Activated effector memory CD4-positive, alpha-beta T cell treated with anti-CD3 and anti-CD28 coated beads, Interleukin-2, amount 50 U/mL, for 16 hours (primary cell): ENCODE measurements at regions not wholly inside any gene's neighbourhood (a gene's known extent, or its start where the extent isn't known, plus 50 kb on each side); places are given as distances from the start of the nearest gene placed in this dataset.

Experiments
- DNase-seq: peaks from one replicate; pipeline ENCODE4 v3.0.0-alpha.2; 2020

DNA sequence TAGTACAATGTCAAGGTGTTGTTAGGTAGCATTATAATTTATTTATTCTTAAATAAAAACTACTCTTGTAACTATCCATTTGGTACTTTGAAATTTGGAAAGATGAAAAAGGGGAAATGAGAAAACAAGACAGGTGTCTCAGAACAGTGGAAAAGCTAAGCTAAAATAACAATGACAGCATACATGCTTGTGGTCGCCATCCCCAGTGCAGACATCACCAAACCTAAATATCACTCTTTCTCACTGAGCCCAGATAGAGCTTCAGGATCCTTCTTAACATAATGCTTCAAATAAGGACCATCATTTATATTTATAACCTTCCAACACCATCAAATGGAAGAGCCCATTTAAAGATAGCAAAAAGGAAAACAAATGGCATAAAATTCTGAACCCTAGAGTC, 434.4 kb upstream of the BRINP1 start:
- DNase-seq: no peak

DNA sequence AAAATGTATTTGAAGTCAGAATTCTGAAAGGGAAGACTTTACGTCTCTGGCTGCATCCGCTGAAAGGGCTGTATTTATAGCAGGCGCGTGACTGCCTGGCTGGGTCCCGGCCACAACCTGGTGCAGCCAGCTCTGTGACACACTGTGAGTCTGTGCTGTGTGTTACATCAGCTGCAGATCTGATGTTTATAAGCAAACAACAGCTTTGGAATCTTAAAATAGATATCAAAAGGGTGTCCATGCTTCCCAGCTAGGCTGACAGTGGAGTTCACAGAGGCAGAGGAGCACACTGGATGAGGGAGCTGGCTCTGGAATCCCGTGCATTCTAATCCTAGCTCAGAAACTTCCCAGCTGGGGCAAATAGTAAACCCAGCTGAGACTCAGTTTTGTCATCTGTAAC, 433.4 kb upstream of the BRINP1 start:
- no peak for DNase-seq

- no peak for DNase-seq
These were observed 432.9 kb upstream of the BRINP1 start for GRCh38 chr9:119802133-119802532.

GRCh38 chr9:119801311-119801710, 432.1 kb upstream of the BRINP1 start:
- DNase-seq: no peak

- DNase-seq: no peak
These were observed 426.2 kb upstream of the BRINP1 start for GRCh38 chr9:119795395-119795794.

DNA sequence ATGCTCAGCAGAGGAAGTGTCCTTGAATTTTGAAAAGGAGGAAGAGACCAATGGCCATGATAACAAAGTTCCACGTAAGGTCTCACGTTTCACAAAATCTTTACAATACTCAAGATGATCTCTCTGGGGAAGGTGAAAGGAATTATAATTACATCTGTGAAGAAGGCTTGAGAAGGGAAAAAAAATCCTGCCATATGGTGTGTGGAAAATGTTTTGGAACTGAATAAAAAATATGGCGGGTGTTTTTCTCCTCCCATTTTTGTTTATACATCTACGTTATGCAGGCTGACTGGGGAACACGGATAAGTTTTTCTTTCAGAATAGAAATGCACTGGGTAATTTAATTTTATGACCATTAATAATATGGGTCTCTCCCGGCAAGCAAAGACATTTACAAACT, 425.6 kb upstream of the BRINP1 start:
- no peak for DNase-seq

DNA sequence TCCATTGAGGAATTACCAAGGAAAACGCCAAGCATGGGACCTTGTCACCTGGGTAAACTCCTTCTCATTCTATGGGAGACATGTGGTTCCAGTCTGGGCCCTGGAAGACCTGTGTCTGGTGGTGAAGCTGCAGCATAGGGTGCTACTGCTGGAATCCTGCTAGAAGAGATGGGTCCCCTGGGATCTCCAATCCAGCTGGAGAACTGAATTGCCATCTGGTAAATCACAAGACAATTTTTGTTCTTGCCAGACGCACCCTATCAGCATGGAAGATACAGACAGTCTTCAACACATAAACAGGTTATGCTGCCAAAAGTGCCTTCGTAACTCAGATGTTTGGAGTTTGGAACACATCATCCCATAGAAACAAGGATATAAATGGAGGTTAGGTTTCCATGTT, 424.0 kb upstream of the BRINP1 start:
- no peak for DNase-seq

DNA sequence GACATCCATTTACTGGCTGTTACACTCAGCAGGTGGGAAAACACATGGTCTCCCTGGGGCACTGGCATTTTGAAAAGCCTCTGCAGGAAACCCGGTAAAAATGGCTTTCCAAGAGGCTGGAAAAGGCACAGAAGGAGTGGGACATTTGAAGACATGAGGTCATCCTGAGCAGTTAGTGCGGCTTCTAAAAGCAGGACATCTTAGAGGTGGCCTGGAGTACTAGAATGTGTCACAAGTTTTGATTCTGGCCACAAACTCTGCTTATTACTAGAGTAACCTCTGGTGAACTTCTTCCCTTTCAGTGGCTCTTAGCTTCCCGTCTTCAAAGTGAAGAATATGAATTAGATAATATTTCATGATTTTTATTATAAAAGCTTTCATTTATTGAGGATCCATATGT, 423.0 kb upstream of the BRINP1 start:
- DNase-seq: no peak

- no peak for DNase-seq
These were observed 420.8 kb upstream of the BRINP1 start for GRCh38 chr9:119789987-119790386.

DNA sequence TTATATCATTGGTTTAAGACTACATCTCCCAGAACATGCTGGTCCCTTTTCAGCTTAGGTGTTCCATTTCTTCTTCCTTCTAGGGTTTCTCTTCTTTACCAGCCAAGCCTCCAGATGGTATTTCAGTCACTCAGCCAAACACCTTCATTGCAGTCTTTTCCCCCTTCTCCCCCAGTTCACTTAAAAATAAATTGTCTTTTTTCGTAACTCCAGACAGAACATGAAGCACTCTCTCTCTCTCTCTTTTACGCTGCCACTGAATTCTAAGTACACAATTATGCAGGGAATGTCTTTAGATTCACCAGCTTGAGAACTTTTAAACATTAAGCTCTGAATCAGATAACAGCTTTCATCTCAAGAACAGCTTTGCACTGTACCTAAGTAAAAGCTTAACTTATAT, 419.7 kb upstream of the BRINP1 start:
- DNase-seq: no peak

- DNase-seq: no peak
These were observed 412.7 kb upstream of the BRINP1 start for GRCh38 chr9:119781886-119782285.

DNA sequence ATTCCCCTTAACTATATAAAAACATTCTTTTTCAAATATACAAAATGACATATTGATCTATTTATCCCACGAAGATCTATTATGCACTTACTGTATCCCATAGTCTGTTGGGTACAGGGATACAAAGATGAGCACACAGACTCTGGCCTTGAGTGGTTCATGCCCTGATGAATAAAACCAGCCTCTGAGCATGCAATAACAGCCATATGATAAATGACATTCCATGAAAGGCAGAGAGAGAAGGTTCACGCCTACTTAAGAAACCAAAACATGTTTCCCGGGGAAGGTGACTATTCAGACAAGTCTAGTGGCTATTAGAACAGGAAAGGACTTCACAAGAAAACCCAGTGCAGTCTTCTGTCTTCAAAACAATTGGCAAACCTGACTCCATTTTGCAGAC, 406.2 kb upstream of the BRINP1 start:
- DNase-seq: no peak

GRCh38 chr9:119773823-119774222, 404.6 kb upstream of the BRINP1 start:
- no peak for DNase-seq

DNA sequence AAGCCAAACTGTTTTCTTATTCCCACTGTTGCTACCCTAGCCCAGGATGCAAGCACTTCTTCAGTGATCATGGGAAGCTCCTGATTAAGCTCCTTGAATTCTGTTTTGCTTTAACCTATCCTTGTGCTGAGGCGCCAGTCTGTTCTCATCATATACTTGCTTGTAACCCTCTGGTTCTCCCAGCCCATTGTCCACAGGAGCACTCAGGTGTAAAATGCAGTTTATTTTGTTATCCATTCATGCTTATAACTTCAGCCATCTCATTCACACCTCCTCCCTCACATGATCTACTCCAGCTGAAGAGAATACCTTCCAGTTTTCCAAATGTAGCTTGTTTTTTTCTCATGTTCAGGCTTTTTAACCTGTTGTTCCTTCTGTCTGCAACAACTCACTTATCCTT, 402.1 kb upstream of the BRINP1 start:
- no peak for DNase-seq

DNA sequence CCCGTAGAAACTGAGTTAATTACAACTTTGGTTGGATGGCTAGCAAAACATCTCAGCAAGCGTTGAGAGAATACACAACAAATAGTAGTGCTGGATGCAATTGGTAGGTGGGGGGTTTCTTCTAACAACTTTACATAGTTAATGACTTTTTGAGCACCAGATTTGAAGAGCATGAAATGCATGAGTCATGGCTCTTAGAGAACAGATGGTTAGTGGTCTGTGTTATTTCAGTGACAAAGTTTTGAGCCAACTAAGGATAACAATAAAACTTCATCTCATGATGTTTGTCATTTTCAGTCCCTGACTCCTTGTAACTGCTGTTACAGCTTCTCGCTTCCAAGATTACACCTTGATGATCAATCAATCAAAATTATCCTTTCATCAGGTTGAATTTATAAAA, 399.0 kb upstream of the BRINP1 start:
- DNase-seq: no peak

GRCh38 chr9:119765632-119766175, 396.5 kb upstream of the BRINP1 start:
- DNase-seq: no peak

DNA sequence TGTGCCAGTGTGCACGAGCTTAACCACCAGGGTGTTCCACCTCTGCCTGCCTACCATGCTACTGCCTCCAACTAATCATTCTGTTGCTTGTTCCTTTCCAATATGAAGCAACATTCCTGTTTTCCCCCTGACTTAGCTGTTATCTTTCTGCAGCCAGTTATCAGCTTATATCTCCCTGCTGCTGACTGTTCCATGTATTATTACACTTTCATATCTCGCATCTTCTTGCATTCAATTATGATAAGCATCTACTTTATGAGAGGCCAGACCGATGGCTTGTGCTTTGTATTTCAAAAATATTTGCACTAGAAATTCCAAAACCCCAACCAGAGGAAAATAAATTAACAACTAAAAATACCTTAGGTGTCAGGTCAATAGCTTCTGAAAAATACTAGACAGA, 394.0 kb upstream of the BRINP1 start:
- DNase-seq: no peak

DNA sequence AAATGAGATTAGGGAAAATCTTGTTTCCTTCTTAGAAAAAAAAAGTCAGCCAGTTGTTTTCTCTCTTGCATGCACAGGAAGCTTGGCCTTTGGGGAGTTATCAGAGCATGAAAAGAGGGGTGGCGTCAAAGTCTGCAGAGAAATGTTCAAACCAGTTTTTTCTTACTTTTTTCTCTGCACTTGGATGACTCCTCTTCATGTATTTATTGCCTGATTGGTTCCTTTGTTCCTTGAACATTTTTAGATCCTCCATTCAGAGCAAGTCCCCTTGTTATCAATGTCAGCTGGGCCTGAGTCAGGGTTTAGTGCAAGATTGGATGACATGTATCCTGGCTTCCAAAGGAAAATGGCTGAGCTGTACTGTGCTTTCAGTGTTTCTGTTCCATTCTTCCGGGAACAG, 392.6 kb upstream of the BRINP1 start:
- no peak for DNase-seq

- DNase-seq: no peak
These were observed 389.8 kb upstream of the BRINP1 start for GRCh38 chr9:119758990-119759389.

DNA sequence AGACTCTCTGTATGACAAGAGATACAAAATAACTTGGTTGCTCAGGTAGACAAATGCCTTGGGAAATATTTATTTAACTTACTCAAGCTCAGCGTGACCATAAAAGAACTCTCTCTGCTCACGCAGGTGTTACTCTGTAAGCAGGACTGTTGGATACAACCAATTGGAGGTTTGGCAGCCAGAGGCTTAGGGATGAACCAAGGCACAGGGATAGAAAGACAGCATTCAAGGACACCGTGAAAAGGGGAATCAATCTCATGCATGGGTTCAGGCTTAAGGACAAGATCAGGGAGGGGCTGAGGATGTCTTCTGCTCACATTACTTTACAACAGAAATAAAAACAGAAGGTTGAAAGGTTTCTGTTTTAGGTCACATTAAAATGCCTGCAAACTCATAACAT, 389.0 kb upstream of the BRINP1 start:
- DNase-seq: no peak

DNA sequence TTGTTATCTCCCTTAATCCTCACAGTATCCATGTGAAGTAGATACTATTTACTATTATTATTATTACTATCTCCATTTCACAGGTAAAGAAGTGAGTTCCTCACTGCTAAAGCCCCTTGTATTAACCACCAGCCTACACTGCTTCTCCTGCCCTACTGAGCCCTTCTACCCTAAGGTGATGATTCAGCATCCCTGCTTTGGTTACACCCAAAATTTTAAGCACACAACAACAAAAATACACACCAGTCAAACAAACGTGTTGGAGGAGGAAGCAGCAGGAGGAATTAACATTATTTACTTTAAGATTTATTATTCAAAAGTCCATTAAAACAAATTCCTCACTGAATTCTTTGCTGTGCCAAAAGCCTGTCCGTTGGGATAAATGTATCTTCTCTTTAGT, 370.2 kb upstream of the BRINP1 start:
- DNase-seq: no peak

- DNase-seq: no peak
These were observed 367.5 kb upstream of the BRINP1 start for GRCh38 chr9:119736491-119737454.

DNA sequence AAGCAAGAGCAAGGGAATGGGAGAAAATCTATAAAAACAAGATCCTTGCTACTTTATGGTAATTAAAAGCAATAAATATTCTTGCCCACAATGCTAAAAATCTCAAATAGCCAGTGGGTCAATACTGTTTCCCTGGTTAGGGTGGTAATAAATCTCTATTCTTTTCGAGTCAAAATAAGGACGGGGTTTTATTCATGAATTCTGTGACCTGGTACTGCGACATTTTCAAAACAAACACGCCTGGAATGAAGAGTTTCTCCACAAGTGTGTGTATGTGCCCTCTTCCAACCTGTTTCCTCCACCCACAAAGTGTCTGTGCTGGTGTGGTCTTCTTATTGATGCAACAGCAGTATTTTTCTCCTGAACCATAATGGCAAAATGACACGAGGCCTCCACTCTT, 358.8 kb upstream of the BRINP1 start:
- no peak for DNase-seq

DNA sequence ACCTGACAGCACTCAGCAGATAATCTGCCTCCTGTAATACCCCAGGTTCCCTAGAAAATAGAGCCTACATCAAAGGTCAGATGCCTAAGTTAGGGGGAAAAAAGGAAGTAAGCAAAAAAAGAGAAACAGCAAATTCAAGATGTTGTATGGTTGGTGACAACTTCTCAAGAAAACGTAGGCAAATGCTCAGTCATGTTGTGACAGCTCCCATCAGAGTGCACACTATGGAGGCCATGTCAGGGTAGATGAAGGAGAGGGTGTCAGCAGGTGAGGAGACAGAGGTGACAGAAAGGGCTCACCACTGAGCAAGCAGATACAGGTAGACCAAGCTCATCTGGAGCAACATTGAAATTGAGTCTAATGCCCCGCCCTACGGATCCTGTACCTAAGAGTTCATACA, 356.8 kb upstream of the BRINP1 start:
- DNase-seq: no peak

DNA sequence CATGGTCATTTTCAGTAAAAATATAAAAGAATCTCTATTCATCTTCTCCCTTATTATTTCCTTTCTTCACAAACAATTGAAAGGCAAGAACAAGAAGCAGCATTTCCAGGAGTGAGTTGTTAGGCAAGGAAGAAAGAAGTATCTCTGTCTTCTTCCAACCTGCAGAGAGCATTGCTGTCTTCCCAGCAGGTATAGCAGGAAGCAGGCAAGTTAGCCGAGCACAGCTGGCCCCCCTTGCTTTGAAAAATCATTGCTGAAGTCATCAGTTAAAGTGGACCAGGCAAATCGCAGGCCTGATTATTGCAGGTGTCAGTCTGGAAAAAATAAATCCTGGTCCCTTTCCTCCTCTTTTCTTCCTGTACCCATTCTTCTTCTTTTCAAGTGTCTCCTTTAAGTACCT, 353.1 kb upstream of the BRINP1 start:
- no peak for DNase-seq
